Pancreas (tissue), 10 donors: ENCODE measurements at regions not wholly inside any gene's neighbourhood (a gene's known extent, or its start where the extent isn't known, plus 50 kb on each side); places are given as distances from the start of the nearest gene placed in this dataset.

Experiments
- ATAC-seq, 4 donors: fragments of 200-7000 bp; cut with Tn5 transposase; one replicate each; pipeline versions ENCODE4 v1.8.0 to v1.9.1; 2020; ENCODE audit warnings: mild to moderate bottlenecking in 4 of 4, moderate library complexity in 4 of 4
- DNase-seq, 6 donors: peaks; one replicate each; pipeline ENCODE4 v3.0.0-alpha.2; 2020
- FAIRE-seq: peaks from 2 replicates; lab custom pipeline; 2012; peaks lifted over from hg19 to GRCh38; lab: Jason Lieb, UNC
- H3K27ac ChIP-seq, 4 donors: fragments of 200-600 bp; sonication (generic); 1 replicate in 3 of 4; 2 replicates in 1 of 4; pipeline versions ENCODE4 v1.5.0 to v1.8.0; 2020
- H3K27me3 ChIP-seq, 4 donors: fragments of 200-600 bp; one replicate each; pipeline ENCODE4 v1.8.0; 2021
- H3K36me3 ChIP-seq, 3 donors: fragments of 200-600 bp; sonication (generic) in 1 of 3; one replicate each; pipeline versions ENCODE4 v1.5.0 to v1.8.0; 2020 to 2021
- H3K4me1 ChIP-seq, 3 donors: fragments of 200-600 bp; one replicate each; pipeline ENCODE4 v1.8.0; 2021
- H3K4me3 ChIP-seq, 4 donors: fragments of 200-600 bp; sonication (generic) in 2 of 4; one replicate each; pipeline versions ENCODE4 v1.5.0 to v1.8.0; 2020 to 2021
- H3K9me3 ChIP-seq, 4 donors: fragments of 200-600 bp; one replicate each; pipeline ENCODE4 v1.8.0; 2021
- CTCF ChIP-seq, 4 donors: fragments of 200-600 bp; sonication (generic) in 3 of 4; IDR thresholded peaks; one replicate each; pipeline versions ENCODE4 v1.5.0 to v1.8.0; 2021; ENCODE audit warnings: antibody characterized with exemption in 4 of 4
- WGBS, 2 donors: extraction: QIAGEN DNeasy Blood & Tissue Kit; methylation state at CpG; one replicate each; pipeline ENCODE4 v1.1.7; 2013; 5-methylcytosine and 5-hydroxymethylcytosine counted together
- intact Hi-C, 3 donors: fragments of 100-400 bp; cut with DNase I; formaldehyde crosslinking; loops; one replicate each; pipeline versions ENCODE4 v1.11.1 to v1.14.2; 2022
- donor health status: healthy with polysubstance abuse.
- donor health status: DM: no; HTN: no; CAD: no; lungs with moderate emphysema.
- donor health status: DM: no; HTN: no; CAD: no.
- donor health status: control.
- donor health status: control.
- donor health status: Bipolar disorder and iron deficiency.
- donor health status: DM: yes; HTN: yes; CAD: no.
- donor health status: DM: no; HTN: no; CAD: no.
- donor health status: DM: no; HTN: no; CAD: no.
- donor health status: DM: yes; HTN: yes; CAD: no.

GRCh38 chr5:174427304-174427703, 297.1 kb upstream of the MSX2 start:
- ATAC-seq (no peak), DNase-seq (no peak), FAIRE-seq (no peak)
- no peaks in the 10 kb centered on the region for H3K36me3 ChIP-seq
- no peak for TF ChIP-seq CTCF (IDR thresholded peaks at IDR 0.05)
- H3K9me3 ChIP-seq: no peaks in the 10 kb centered on the region
- no peaks in the 10 kb centered on the region for H3K27me3 ChIP-seq
- H3K4me1 ChIP-seq: no peaks in the 10 kb centered on the region
- 55 to 64% methylated on average over 5 of the region's 5 CpGs for WGBS, 2 donors
- H3K27ac ChIP-seq: no peak overlapping the region
- intact Hi-C loops: loop anchor here in 1 of 3 donors (10.0 kb wide), 1 partner anchor 367 kb away; no protein-coding TSS in a partner anchor
- no peak overlapping the region for H3K4me3 ChIP-seq

- Histone ChIP-seq H3K27ac (no peak overlapping the region), H3K27me3 (no peaks in the 10 kb centered on the region), H3K9me3 (no peaks in the 10 kb centered on the region), H3K4me1 (no peaks in the 10 kb centered on the region), H3K36me3 (no peaks in the 10 kb centered on the region), H3K4me3 (no peak overlapping the region)
- 74 to 75% methylated on average over 6 of the region's 6 CpGs for WGBS, 2 donors
- no peak for TF ChIP-seq CTCF (IDR thresholded peaks at IDR 0.05)
- ATAC-seq (no peak), DNase-seq (no peak), FAIRE-seq (no peak)
- intact Hi-C loops: loop anchor here in 1 of 3 donors (10.0 kb wide), 1 partner anchor 366 kb away; no protein-coding TSS in a partner anchor
Measured at GRCh38 chr5:174428895-174429294, 295.5 kb upstream of the MSX2 start.

GRCh38 chr5:174430940-174431339, 293.4 kb upstream of the MSX2 start:
- WGBS, 2 donors: 57 to 77% methylated on average over 3 of the region's 3 CpGs
- no peak for FAIRE-seq
- Histone ChIP-seq H3K27ac (no peak overlapping the region), H3K4me3 (no peak overlapping the region), H3K4me1 (no peaks in the 10 kb centered on the region), H3K9me3 (no peaks in the 10 kb centered on the region), H3K27me3 (no peaks in the 10 kb centered on the region), H3K36me3 (no peaks in the 10 kb centered on the region)
- TF ChIP-seq CTCF (IDR thresholded peaks at IDR 0.05): no peak
- no peak for ATAC-seq
- DNase-seq: no peak
- intact Hi-C loops: no loop called here

- no peak for DNase-seq
- no peaks in the 10 kb centered on the region for H3K4me1 ChIP-seq
- FAIRE-seq: no peak
- TF ChIP-seq CTCF (IDR thresholded peaks at IDR 0.05): no peak
- H3K4me3 ChIP-seq: no peak overlapping the region
- no peak overlapping the region for H3K27ac ChIP-seq
- no peaks in the 10 kb centered on the region for H3K9me3 ChIP-seq
- no peaks in the 10 kb centered on the region for H3K27me3 ChIP-seq
- ATAC-seq: no peak
- intact Hi-C loops: no loop called here
- H3K36me3 ChIP-seq: no peaks in the 10 kb centered on the region
- 72 to 78% methylated on average over 7 of the region's 7 CpGs for WGBS, 2 donors
Measured at GRCh38 chr5:174431504-174431903, 292.9 kb upstream of the MSX2 start.

- Histone ChIP-seq H3K4me1 (no peaks in the 10 kb centered on the region), H3K4me3 (no peak overlapping the region), H3K9me3 (no peaks in the 10 kb centered on the region), H3K36me3 (no peaks in the 10 kb centered on the region), H3K27me3 (no peaks in the 10 kb centered on the region), H3K27ac (no peak overlapping the region)
- 51 to 72% methylated on average over 2 of the region's 2 CpGs for WGBS, 2 donors
- intact Hi-C loops: no loop called here
- ATAC-seq (no peak), FAIRE-seq (no peak), DNase-seq (no peak)
- TF ChIP-seq CTCF (IDR thresholded peaks at IDR 0.05): no peak
Measured at GRCh38 chr5:174433098-174433497, 291.3 kb upstream of the MSX2 start.
